ENCODE measurements at regions not wholly inside any gene's neighbourhood (a gene's known extent, or its start where the extent isn't known, plus 50 kb on each side); places are given as distances from the start of the nearest gene placed in this dataset.

- no peak for TF ChIP-seq CTCF (IDR thresholded peaks at IDR 0.05; ENCODE audit: insufficient read depth, low read length, poor library complexity, severe bottlenecking)
- no peak for TF ChIP-seq EZH2phosphoT487 (conservative IDR thresholded peaks at IDR 0.05; ENCODE audit: low read length)
These were observed 79.2 kb upstream of the ARHGEF3 start for GRCh38 chr3:56880720-56881575.

Data from SU-DHL-6 (cell line).